ENCODE measurements at regions not wholly inside any gene's neighbourhood (a gene's known extent, or its start where the extent isn't known, plus 50 kb on each side); places are given as distances from the start of the nearest gene placed in this dataset. TPM values are rescaled to one million over a fixed set of nuclear protein-coding genes. Genes with fewer than 3 reads are reported as not detected.

Small RNA genes in the stretch of these regions (small RNA-seq; reads per million reads assigned to genes)
- not detected for gene AL445646.1
